ENCODE measurements at regions not wholly inside any gene's neighbourhood (a gene's known extent, or its start where the extent isn't known, plus 50 kb on each side); places are given as distances from the start of the nearest gene placed in this dataset.

- no peak for ATAC-seq
- Histone ChIP-seq H3K4me3 (no peak overlapping the region), H3K4me1 (ENCODE audit: low read depth) (no peaks in the 10 kb centered on the region), H3K36me3 (ENCODE audit: low read depth) (no peaks in the 10 kb centered on the region), H3K9me3 (no peaks in the 10 kb centered on the region)
- intact Hi-C loops (cut with DNase I, micrococcal nuclease), result no loop called here
- no peak for DNase-seq
- no peak for TF ChIP-seq CTCF (IDR thresholded peaks at IDR 0.05)
These were observed 133.2 kb upstream of the PRLR start for GRCh38 chr5:35363387-35363965.

- Histone ChIP-seq H3K36me3 (ENCODE audit: low read depth) (no peaks in the 10 kb centered on the region), H3K4me1 (ENCODE audit: low read depth) (no peaks in the 10 kb centered on the region), H3K9me3 (no peaks in the 10 kb centered on the region), H3K4me3 (no peak overlapping the region)
- intact Hi-C loops (cut with DNase I, micrococcal nuclease), result no loop called here
- TF ChIP-seq CTCF (IDR thresholded peaks at IDR 0.05), result no peak
- ATAC-seq (no peak), DNase-seq (no peak)
These were observed 132.5 kb upstream of the PRLR start for GRCh38 chr5:35362772-35363171.

GRCh38 chr5:35360671-35361070 is 130.4 kb upstream of the PRLR start:
- no peak for DNase-seq
- no peak overlapping the region for H3K4me3 ChIP-seq
- no peaks in the 10 kb centered on the region for H3K4me1 ChIP-seq (ENCODE audit: low read depth)

GRCh38 chr5:35359859-35360258 is 129.6 kb upstream of the PRLR start:
- no peaks in the 10 kb centered on the region for H3K36me3 ChIP-seq (ENCODE audit: low read depth)
- ATAC-seq (no peak), DNase-seq (no peak)
- no peaks in the 10 kb centered on the region for H3K9me3 ChIP-seq
- no peaks in the 10 kb centered on the region for H3K4me1 ChIP-seq (ENCODE audit: low read depth)
- no peak overlapping the region for H3K4me3 ChIP-seq
- intact Hi-C loops (cut with DNase I, micrococcal nuclease), result no loop called here
- TF ChIP-seq CTCF (IDR thresholded peaks at IDR 0.05), result no peak

More at GRCh38 chr5:35360671-35361070, 130.4 kb upstream of the PRLR start:
- intact Hi-C loops (cut with DNase I, micrococcal nuclease), result no loop called here
- no peaks in the 10 kb centered on the region for H3K9me3 ChIP-seq
- no peak for TF ChIP-seq CTCF (IDR thresholded peaks at IDR 0.05)
- no peak for ATAC-seq
- no peaks in the 10 kb centered on the region for H3K36me3 ChIP-seq (ENCODE audit: low read depth)

- no peak for TF ChIP-seq CTCF (IDR thresholded peaks at IDR 0.05)
- Histone ChIP-seq H3K4me3 (no peak overlapping the region), H3K4me1 (ENCODE audit: low read depth) (no peaks in the 10 kb centered on the region), H3K9me3 (no peaks in the 10 kb centered on the region), H3K36me3 (ENCODE audit: low read depth) (no peaks in the 10 kb centered on the region)
- no peak for DNase-seq
- intact Hi-C loops (cut with DNase I, micrococcal nuclease), result no loop called here
- ATAC-seq, result no peak
These were observed 127.7 kb upstream of the PRLR start for GRCh38 chr5:35357973-35358372.

- no peak for TF ChIP-seq CTCF (IDR thresholded peaks at IDR 0.05)
- Histone ChIP-seq H3K36me3 (ENCODE audit: low read depth) (no peaks in the 10 kb centered on the region), H3K4me3 (no peak overlapping the region), H3K9me3 (peaks cover 10% of the 10 kb centered on the region), H3K4me1 (ENCODE audit: low read depth) (no peaks in the 10 kb centered on the region)
- intact Hi-C loops (cut with DNase I, micrococcal nuclease), result no loop called here
- ATAC-seq, result no peak
- no peak for DNase-seq
These were observed 126.4 kb upstream of the PRLR start for GRCh38 chr5:35356725-35357124.
